HepG2 (cell line): ENCODE measurements at regions not wholly inside any gene's neighbourhood (a gene's known extent, or its start where the extent isn't known, plus 50 kb on each side); places are given as distances from the start of the nearest gene placed in this dataset.

ENCODE experiments used
- ATAC-seq: fragments of 200-7000 bp; cut with Tn5 transposase; 3 replicates; pipeline ENCODE4 v1.9.1; 2020; ENCODE audit warnings: mild to moderate bottlenecking, moderate library complexity
- BruUV-seq: library from RNA; stranded (reverse); fragments of 400-500 nt; replicated peaks from 2 replicates; lab custom pipeline; 2021; lab: Mats Ljungman, UMichigan
- CTCF ChIA-PET: fragments of 300-600 bp; formaldehyde crosslinking; extraction: SDS; loops from one replicate; lab custom pipeline; 2021; ENCODE audit warnings: low total read pairs, inconsistent platforms, low intra/inter-chr PET ratio; lab: Yijun Ruan, JAX
- POLR2A ChIA-PET: fragments of 350-600 bp; sonication (Branson Sonifier 250); formaldehyde crosslinking; loops from one replicate; lab custom pipeline; 2020; ENCODE audit warnings: antibody characterized with exemption, inconsistent platforms; lab: Yijun Ruan, JAX
- DNase-seq: peaks from one replicate; pipeline ENCODE4 v3.0.0-alpha.2; 2015; ENCODE audit warnings: low spot score
- FAIRE-seq: peaks from 3 replicates; lab custom pipeline; 2011; peaks lifted over from hg19 to GRCh38; lab: Jason Lieb, UNC
- H2AFZ ChIP-seq: one replicate; pipeline ENCODE4 v1.6.1; 2011; ENCODE audit warnings: low read length, inconsistent platforms
- H3K27ac ChIP-seq: fragments of 300-600 bp; 3 replicates; pipeline ENCODE4 v1.8.0; 2011; ENCODE audit warnings: mixed run types, mild to moderate bottlenecking, mixed read lengths, low read length, inconsistent platforms; ENCODE audit not compliant: insufficient read depth; ENCODE audit errors: extremely low read length
- H3K27me3 ChIP-seq, 2 experiments: fragments of 200-600 bp in 1 of 2; 2 replicates in 1 of 2; 3 replicates in 1 of 2; pipeline versions ENCODE4 v1.6.0 to v1.8.0; 2011; ENCODE audit warnings: low read length in 2 of 2, mild to moderate bottlenecking in 2 of 2, moderate library complexity in 2 of 2, inconsistent platforms in 1 of 2; ENCODE audit not compliant: insufficient read depth in 2 of 2, control insufficient read depth in 1 of 2
- H3K36me3 ChIP-seq, 2 experiments: fragments of 200-600 bp in 1 of 2; replicated peaks in 1 of 2; 2 replicates in 1 of 2; 3 replicates in 1 of 2; pipeline versions ENCODE4 v1.5.1 to v1.8.0; 2011; ENCODE audit warnings: low read length in 2 of 2, inconsistent platforms in 1 of 2; ENCODE audit not compliant: insufficient read depth in 2 of 2, control insufficient read depth in 1 of 2
- H3K4me1 ChIP-seq: 2 replicates; pipeline ENCODE4 v1.5.1; 2012; ENCODE audit warnings: low read length, inconsistent platforms; ENCODE audit not compliant: insufficient read depth
- H3K4me2 ChIP-seq: 2 replicates; pipeline ENCODE4 v1.6.0; 2011; ENCODE audit warnings: low read depth, low read length, inconsistent platforms
- H3K4me3 ChIP-seq, 3 experiments: fragments of 200-600 bp in 1 of 3; sonication (generic), shearing (Covaris generic) in 1 of 3; replicated peaks in 1 of 3; 2 replicates each; pipeline ENCODE4 v1.5.1; 2011 to 2016; ENCODE audit warnings: low read length in 3 of 3, inconsistent platforms in 2 of 3, low read depth in 2 of 3, mild to moderate bottlenecking in 2 of 3, control low read depth in 1 of 3, mixed read lengths in 1 of 3; ENCODE audit not compliant: insufficient read depth in 1 of 3
- H3K79me2 ChIP-seq: one replicate; pipeline ENCODE4 v1.6.1; 2011; ENCODE audit warnings: low read length, inconsistent platforms; ENCODE audit not compliant: insufficient read depth
- H3K9ac ChIP-seq: 2 replicates; pipeline ENCODE4 v1.6.0; 2011; ENCODE audit warnings: mild to moderate bottlenecking, low read depth, low read length, inconsistent platforms; ENCODE audit not compliant: insufficient read depth
- H3K9me3 ChIP-seq: 2 replicates; pipeline ENCODE4 v1.5.1; 2012; ENCODE audit warnings: mild to moderate bottlenecking, low read length
- H4K20me1 ChIP-seq: 2 replicates; pipeline ENCODE4 v1.6.0; 2011; ENCODE audit warnings: inconsistent platforms, mild to moderate bottlenecking, low read length, moderate library complexity; ENCODE audit not compliant: insufficient read depth
- GATA4 ChIP-seq: sonication (generic); IDR thresholded peaks from 2 replicates; pipeline ENCODE4 v1.6.1; 2016; ENCODE audit warnings: antibody characterized with exemption, low read depth, borderline replicate concordance
- TCF7 ChIP-seq: sonication (generic); IDR thresholded peaks from 2 replicates; pipeline ENCODE4 v1.6.1; 2016; ENCODE audit warnings: antibody characterized with exemption, low read depth
- YY1 ChIP-seq: IDR thresholded peaks from 2 replicates; pipeline ENCODE4 v1.6.1; 2011; ENCODE audit warnings: low read length, low read depth, moderate library complexity, mild to moderate bottlenecking; ENCODE audit not compliant: insufficient read depth, insufficient replicate concordance
- ZKSCAN1 ChIP-seq: fragments of 150-350 bp; IDR thresholded peaks from 2 replicates; pipeline ENCODE4 v1.6.1; 2014; ENCODE audit warnings: low read length
- ZNF260 ChIP-seq: sonication (generic); formaldehyde crosslinking; IDR thresholded peaks from 2 replicates; pipeline ENCODE4 v1.4.0; 2020; ENCODE audit warnings: missing genetic modification reagents, low read depth, mild to moderate bottlenecking, borderline replicate concordance
- ZNF512B ChIP-seq: sonication (generic); formaldehyde crosslinking; IDR thresholded peaks from 2 replicates; pipeline ENCODE4 v1.5.1; 2020; ENCODE audit warnings: missing genetic modification reagents, mild to moderate bottlenecking, borderline replicate concordance
- ZNF513 ChIP-seq: sonication (generic); formaldehyde crosslinking; conservative IDR thresholded peaks from 2 replicates; pipeline ENCODE4 v1.5.0; 2020; ENCODE audit warnings: missing genetic modification reagents
- ZNF563 ChIP-seq: sonication (generic); formaldehyde crosslinking; IDR thresholded peaks from 2 replicates; pipeline ENCODE4 v1.8.0; 2022; ENCODE audit warnings: mild to moderate bottlenecking, moderate library complexity, missing genetic modification reagents
- ZNF841 ChIP-seq: sonication (generic); formaldehyde crosslinking; IDR thresholded peaks from 2 replicates; pipeline ENCODE4 v1.8.1; 2023; ENCODE audit warnings: missing genetic modification reagents, borderline replicate concordance
- WGBS: methylation state at CpG from one replicate; pipeline ENCODE4 v1.1.6; 2017; ENCODE audit warnings: low lambda C conversion rate; 5-methylcytosine and 5-hydroxymethylcytosine counted together
- in situ Hi-C: cut with HindIII; loops from 2 replicates; pipeline ENCODE4 v1.10.0; 2017; ENCODE audit warnings: low pct_unique_long_range_greater_than_20kb; ENCODE audit not compliant: extremely low pct_ligation_motif_present
- intact Hi-C: fragments of 100-400 bp; cut with micrococcal nuclease; formaldehyde crosslinking; loops from one replicate; pipeline ENCODE4 v1.10.0; 2022; ENCODE audit not compliant: unreplicated experiment

GRCh38 chr9:91495450-91495849 lies 71.8 kb upstream of the NFIL3 start:
- Histone ChIP-seq H3K79me2 (no peaks in the 10 kb centered on the region), H3K36me3 (no peaks in the 10 kb centered on the region), H3K4me3 (no peak overlapping the region), H4K20me1 (no peaks in the 10 kb centered on the region), H3K4me1 (no peaks in the 10 kb centered on the region), H2AFZ (no peak overlapping the region), H3K9ac (no peak overlapping the region), H3K27me3 (peaks cover 5 to 25% of the 10 kb centered on the region in 2 experiments; a peak in 3 of 5 replicates), H3K9me3 (no peaks in the 10 kb centered on the region), H3K27ac (no peak overlapping the region), H3K4me2 (no peak overlapping the region)
- intact Hi-C loops = no loop called here
- WGBS = under 1% methylated on average over 4 of the region's 4 CpGs
- no peak for DNase-seq
- FAIRE-seq = no peak
- CTCF ChIA-PET = no interaction called here
- BruUV-seq = no TSS peak
- no peak for ATAC-seq
- in situ Hi-C loops = no loop called here
- POLR2A ChIA-PET = no interaction called here
- TF ChIP-seq ZNF563 (no peak), ZKSCAN1 (no peak), TCF7 (no peak), ZNF512B (CRISPR knock-in tag) (no peak), ZNF841 (CRISPR knock-in tag) (no peak)

GRCh38 chr9:91494751-91495150 lies 71.1 kb upstream of the NFIL3 start:
- CTCF ChIA-PET = no interaction called here

More at GRCh38 chr9:91494751-91495150, 71.1 kb upstream of the NFIL3 start:
- Histone ChIP-seq H3K27ac (no peak overlapping the region), H3K4me2 (no peak overlapping the region), H3K79me2 (no peaks in the 10 kb centered on the region), H3K4me1 (no peaks in the 10 kb centered on the region), H3K27me3 (peaks cover 5 to 25% of the 10 kb centered on the region in 2 experiments; a peak in 3 of 5 replicates), H3K9me3 (no peaks in the 10 kb centered on the region), H3K9ac (no peak overlapping the region), H3K4me3 (no peak overlapping the region), H2AFZ (no peak overlapping the region), H3K36me3 (no peaks in the 10 kb centered on the region), H4K20me1 (no peaks in the 10 kb centered on the region)
- no TSS peak for BruUV-seq
- TF ChIP-seq ZNF513 (CRISPR knock-in tag) (no peak), YY1 (no peak), GATA4 (no peak), ZNF260 (CRISPR knock-in tag) (no peak)
- POLR2A ChIA-PET = no interaction called here
- WGBS = 17% methylated on average over 3 of the region's 3 CpGs
- no peak for ATAC-seq
- no peak for DNase-seq
- in situ Hi-C loops = no loop called here
- FAIRE-seq = no peak
- intact Hi-C loops = no loop called here
